SK-N-SH treated with all-trans-retinoic acid at 6 μM for 48 hours (cell line): ENCODE measurements at regions not wholly inside any gene's neighbourhood (a gene's known extent, or its start where the extent isn't known, plus 50 kb on each side); places are given as distances from the start of the nearest gene placed in this dataset.

ENCODE experiments used
- ATAC-seq: fragments of 200-7000 bp; cut with Tn5 transposase; 3 replicates; pipeline ENCODE4 v1.9.1; 2020; ENCODE audit warnings: mild to moderate bottlenecking, moderate library complexity
- ARNTL ChIP-seq: fragments of 450-650 bp; formaldehyde crosslinking; IDR thresholded peaks from 2 replicates; pipeline ENCODE4 v1.5.0; 2020; ENCODE audit warnings: low read depth, mild to moderate bottlenecking, moderate library complexity, borderline replicate concordance
- BACH2 ChIP-seq: fragments of 250-450 bp; sonication (Bioruptor Pico); IDR thresholded peaks from 2 replicates; pipeline ENCODE4 v1.9.0; 2021; ENCODE audit warnings: mild to moderate bottlenecking, borderline replicate concordance
- CREB5 ChIP-seq: fragments of 250-450 bp; sonication (Bioruptor Pico); IDR thresholded peaks from 2 replicates; pipeline ENCODE4 v1.5.1; 2020; ENCODE audit warnings: low read depth, mild to moderate bottlenecking, moderate library complexity
- CSDC2 ChIP-seq: fragments of 250-450 bp; sonication (Bioruptor Pico); IDR thresholded peaks from 2 replicates; pipeline ENCODE4 v1.5.0; 2020; ENCODE audit warnings: mild to moderate bottlenecking, moderate library complexity
- GLIS3 ChIP-seq: fragments of 250-450 bp; sonication (Bioruptor Pico); IDR thresholded peaks from 2 replicates; pipeline ENCODE4 v1.5.0; 2020; ENCODE audit warnings: mild to moderate bottlenecking, moderate library complexity
- ISL1 ChIP-seq: fragments of 250-450 bp; sonication (Bioruptor Pico); IDR thresholded peaks from 2 replicates; pipeline ENCODE4 v2.1.2; 2022; ENCODE audit warnings: mild to moderate bottlenecking, moderate library complexity
- OSR1 ChIP-seq: fragments of 250-450 bp; sonication (Bioruptor Pico); IDR thresholded peaks from 2 replicates; pipeline ENCODE4 v1.8.0; 2022; ENCODE audit warnings: moderate library complexity, mild to moderate bottlenecking, inconsistent platforms
- PATZ1 ChIP-seq: fragments of 250-450 bp; sonication (Bioruptor Pico); IDR thresholded peaks from 2 replicates; pipeline ENCODE4 v1.8.0; 2020; ENCODE audit warnings: mild to moderate bottlenecking, moderate library complexity, borderline replicate concordance
- POU6F1 ChIP-seq: fragments of 250-450 bp; sonication (Bioruptor Pico); IDR thresholded peaks from 2 replicates; pipeline ENCODE4 v1.8.0; 2021; ENCODE audit warnings: low read depth, mild to moderate bottlenecking, moderate library complexity, borderline replicate concordance
- PPARA ChIP-seq: fragments of 250-450 bp; sonication (Bioruptor Pico); IDR thresholded peaks from 2 replicates; pipeline ENCODE4 v1.5.0; 2020; ENCODE audit warnings: mild to moderate bottlenecking, borderline replicate concordance
- SNAI2 ChIP-seq: fragments of 250-450 bp; sonication (Bioruptor Pico); IDR thresholded peaks from 2 replicates; pipeline ENCODE4 v1.5.0; 2020; ENCODE audit warnings: mild to moderate bottlenecking, moderate library complexity
- TCF4 ChIP-seq: fragments of 250-450 bp; sonication (Bioruptor Pico); IDR thresholded peaks from 2 replicates; pipeline ENCODE4 v1.8.0; 2021; ENCODE audit warnings: mild to moderate bottlenecking, moderate library complexity, borderline replicate concordance
- TOX ChIP-seq: fragments of 250-450 bp; sonication (Bioruptor Pico); IDR thresholded peaks from 2 replicates; pipeline ENCODE4 v1.8.0; 2021; ENCODE audit warnings: mild to moderate bottlenecking, moderate library complexity, borderline replicate concordance
- TSHZ2 ChIP-seq: fragments of 250-450 bp; sonication (Bioruptor Pico); IDR thresholded peaks from 2 replicates; pipeline ENCODE4 v1.5.0; 2020; ENCODE audit warnings: mild to moderate bottlenecking, moderate library complexity
- ZC3H10 ChIP-seq: fragments of 250-450 bp; sonication (Bioruptor Pico); IDR thresholded peaks from 2 replicates; pipeline ENCODE4 v1.5.1; 2021; ENCODE audit warnings: mild to moderate bottlenecking, moderate library complexity
- ZFP3 ChIP-seq: fragments of 250-450 bp; sonication (Bioruptor Pico); IDR thresholded peaks from 2 replicates; pipeline ENCODE4 v1.5.0; 2020; ENCODE audit warnings: mild to moderate bottlenecking, moderate library complexity
- ZFP30 ChIP-seq: fragments of 450-650 bp; formaldehyde crosslinking; IDR thresholded peaks from 2 replicates; pipeline ENCODE4 v1.5.0; 2022; ENCODE audit warnings: mild to moderate bottlenecking, moderate library complexity
- ZNF565 ChIP-seq: fragments of 450-650 bp; formaldehyde crosslinking; conservative IDR thresholded peaks from 2 replicates; pipeline ENCODE4 v1.5.0; 2020; ENCODE audit warnings: low read depth, mild to moderate bottlenecking, moderate library complexity
- ZNF8 ChIP-seq: fragments of 450-650 bp; formaldehyde crosslinking; IDR thresholded peaks from 2 replicates; pipeline ENCODE4 v1.5.0; 2020; ENCODE audit warnings: mild to moderate bottlenecking, moderate library complexity

GRCh38 chr7:155222061-155222460 is 75.6 kb upstream of the INSIG1 start:
- ATAC-seq: no peak
- TF ChIP-seq ZNF565 (CRISPR knock-in tag): no peak

GRCh38 chr7:155222573-155222972 is 75.1 kb upstream of the INSIG1 start:
- ATAC-seq: no peak
- TF ChIP-seq ZNF8 (CRISPR knock-in tag) (no peak), CREB5 (CRISPR knock-in tag) (no peak), ARNTL (CRISPR knock-in tag) (no peak), ISL1 (CRISPR knock-in tag) (no peak), PPARA (CRISPR knock-in tag) (no peak), POU6F1 (no peak), TSHZ2 (CRISPR knock-in tag) (no peak), TCF4 (CRISPR knock-in tag) (no peak), BACH2 (CRISPR knock-in tag) (no peak), GLIS3 (CRISPR knock-in tag) (no peak), TOX (no peak), ZFP30 (CRISPR knock-in tag) (no peak), ZFP3 (CRISPR knock-in tag) (no peak), CSDC2 (CRISPR knock-in tag) (no peak), ZC3H10 (no peak)

GRCh38 chr7:155223021-155223420 is 74.7 kb upstream of the INSIG1 start:
- TF ChIP-seq TCF4 (CRISPR knock-in tag) (no peak), ZFP3 (CRISPR knock-in tag) (no peak), TSHZ2 (CRISPR knock-in tag) (no peak), PATZ1 (CRISPR knock-in tag) (no peak)
- no peak for ATAC-seq

GRCh38 chr7:155223503-155223902 is 74.2 kb upstream of the INSIG1 start:
- no peak for ATAC-seq
- no peak for TF ChIP-seq OSR1 (CRISPR knock-in tag)
- no peak for TF ChIP-seq TSHZ2 (CRISPR knock-in tag)
- no peak for TF ChIP-seq CREB5 (CRISPR knock-in tag)
- TF ChIP-seq SNAI2 (CRISPR knock-in tag): no peak
- no peak for TF ChIP-seq ZC3H10
- no peak for TF ChIP-seq CSDC2 (CRISPR knock-in tag)
- no peak for TF ChIP-seq PATZ1 (CRISPR knock-in tag)
- TF ChIP-seq ISL1 (CRISPR knock-in tag): no peak
